Testis (tissue), 2 donors: ENCODE measurements at regions not wholly inside any gene's neighbourhood (a gene's known extent, or its start where the extent isn't known, plus 50 kb on each side); places are given as distances from the start of the nearest gene placed in this dataset.

Source experiments
- DNase-seq: peaks from one replicate; pipeline ENCODE4 v3.0.0-alpha.2; 2019
- H3K27ac ChIP-seq, 2 donors: fragments of 200-600 bp; sonication (generic); one replicate each; pipeline ENCODE4 v1.5.1; 2019
- H3K27me3 ChIP-seq: fragments of 200-600 bp; sonication (generic); one replicate; pipeline ENCODE4 v1.5.1; 2019
- H3K36me3 ChIP-seq: fragments of 200-600 bp; sonication (generic); one replicate; pipeline ENCODE4 v1.5.1; 2017; ENCODE audit warnings: low read depth; ENCODE audit errors: missing control alignments
- H3K4me1 ChIP-seq: fragments of 200-600 bp; sonication (generic); one replicate; pipeline ENCODE4 v1.5.1; 2019
- H3K4me3 ChIP-seq, 2 donors: fragments of 200-600 bp; sonication (generic); one replicate each; pipeline ENCODE4 v1.5.1; 2017 to 2019
- H3K9me3 ChIP-seq: fragments of 200-600 bp; sonication (generic); one replicate; pipeline ENCODE4 v1.5.1; 2017
- POLR2A ChIP-seq: fragments of 450-650 bp; IDR thresholded peaks from one replicate; pipeline ENCODE4 v1.6.1; 2017; ENCODE audit warnings: antibody characterized with exemption, mild to moderate bottlenecking, moderate library complexity
- WGBS, 2 donors: methylation state at CpG; one replicate each; pipeline ENCODE4 v1.1.5; 2018; 5-methylcytosine and 5-hydroxymethylcytosine counted together
- intact Hi-C: fragments of 100-400 bp; cut with DNase I; formaldehyde crosslinking; loops from one replicate; pipeline ENCODE4 v1.15.1; 2023; ENCODE audit warnings: low total_unique reads
- TF ChIP-seq, protein P1 (sequence below), 3 experiments: fragments of 450-650 bp in 2 of 3; fragments of 200-600 bp in 1 of 3; sonication (generic) in 1 of 3; IDR thresholded peaks; one replicate each; pipeline ENCODE4 v1.5.1; 2016 to 2019; ENCODE audit warnings: antibody characterized with exemption in 3 of 3, mild to moderate bottlenecking in 2 of 3, moderate library complexity in 1 of 3

- Histone ChIP-seq H3K9me3 (no peaks in the 10 kb centered on the region), H3K4me3 (no peak overlapping the region), H3K27me3 (no peaks in the 10 kb centered on the region), H3K36me3 (no peaks in the 10 kb centered on the region), H3K4me1 (no peaks in the 10 kb centered on the region), H3K27ac (no peak overlapping the region)
- TF ChIP-seq POLR2A, result no peak
- TF ChIP-seq, protein P1, sequence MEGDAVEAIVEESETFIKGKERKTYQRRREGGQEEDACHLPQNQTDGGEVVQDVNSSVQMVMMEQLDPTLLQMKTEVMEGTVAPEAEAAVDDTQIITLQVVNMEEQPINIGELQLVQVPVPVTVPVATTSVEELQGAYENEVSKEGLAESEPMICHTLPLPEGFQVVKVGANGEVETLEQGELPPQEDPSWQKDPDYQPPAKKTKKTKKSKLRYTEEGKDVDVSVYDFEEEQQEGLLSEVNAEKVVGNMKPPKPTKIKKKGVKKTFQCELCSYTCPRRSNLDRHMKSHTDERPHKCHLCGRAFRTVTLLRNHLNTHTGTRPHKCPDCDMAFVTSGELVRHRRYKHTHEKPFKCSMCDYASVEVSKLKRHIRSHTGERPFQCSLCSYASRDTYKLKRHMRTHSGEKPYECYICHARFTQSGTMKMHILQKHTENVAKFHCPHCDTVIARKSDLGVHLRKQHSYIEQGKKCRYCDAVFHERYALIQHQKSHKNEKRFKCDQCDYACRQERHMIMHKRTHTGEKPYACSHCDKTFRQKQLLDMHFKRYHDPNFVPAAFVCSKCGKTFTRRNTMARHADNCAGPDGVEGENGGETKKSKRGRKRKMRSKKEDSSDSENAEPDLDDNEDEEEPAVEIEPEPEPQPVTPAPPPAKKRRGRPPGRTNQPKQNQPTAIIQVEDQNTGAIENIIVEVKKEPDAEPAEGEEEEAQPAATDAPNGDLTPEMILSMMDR (IDR thresholded peaks at IDR 0.05), result no peak
- no peak for DNase-seq
- WGBS, 2 donors, result 72 to 74% methylated on average over 2 of the region's 2 CpGs
- intact Hi-C loops, result no loop called here
These were observed 255.9 kb upstream of the TET2 start for GRCh38 chr4:104890598-104891275.

GRCh38 chr4:104896660-104897645, 249.7 kb upstream of the TET2 start:
- H3K36me3 ChIP-seq, result no peaks in the 10 kb centered on the region
- no peak overlapping the region for H3K27ac ChIP-seq
- H3K9me3 ChIP-seq, result no peaks in the 10 kb centered on the region
- WGBS, 2 donors, result 57 to 71% methylated on average over 2 of the region's 2 CpGs
- DNase-seq, result no peak
- H3K4me3 ChIP-seq, result no peak overlapping the region
- TF ChIP-seq POLR2A, result no peak
- TF ChIP-seq, protein P1 (IDR thresholded peaks at IDR 0.05), result no peak
- intact Hi-C loops, result no loop called here
- H3K27me3 ChIP-seq, result no peaks in the 10 kb centered on the region
- no peaks in the 10 kb centered on the region for H3K4me1 ChIP-seq

DNA sequence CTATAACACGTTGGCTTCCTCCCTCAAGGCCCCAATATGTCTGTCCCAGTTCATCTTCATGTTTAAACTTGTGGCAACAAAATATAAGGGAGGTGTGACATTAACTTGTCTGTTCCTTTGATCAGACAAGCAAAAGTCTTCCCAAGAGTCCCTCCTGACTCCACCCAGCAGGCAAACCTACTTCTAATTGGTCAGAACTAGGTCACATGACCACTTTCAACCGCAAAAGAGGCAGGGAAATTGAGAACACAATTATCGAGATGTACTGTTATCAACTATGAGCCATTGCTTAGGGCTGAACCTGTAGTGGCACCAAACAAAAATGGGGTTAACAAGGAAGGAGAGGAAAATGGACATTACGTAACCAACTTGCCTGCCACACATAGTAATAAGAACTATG, 246.8 kb upstream of the TET2 start:
- H3K36me3 ChIP-seq, result no peaks in the 10 kb centered on the region
- no peaks in the 10 kb centered on the region for H3K4me1 ChIP-seq
- no peak for TF ChIP-seq POLR2A
- TF ChIP-seq, protein P1 (IDR thresholded peaks at IDR 0.05), result no peak
- WGBS, 2 donors, result 69 to 77% methylated on average over 4 of the region's 4 CpGs
- DNase-seq, result no peak
- no peaks in the 10 kb centered on the region for H3K9me3 ChIP-seq
- H3K27ac ChIP-seq, result no peak overlapping the region
- H3K4me3 ChIP-seq, result no peak overlapping the region
- H3K27me3 ChIP-seq, result no peaks in the 10 kb centered on the region
- intact Hi-C loops, result no loop called here

- intact Hi-C loops, result no loop called here
- 57 to 64% methylated on average over 3 of the region's 3 CpGs for WGBS, 2 donors
- Histone ChIP-seq H3K9me3 (no peaks in the 10 kb centered on the region), H3K27ac (no peak overlapping the region), H3K36me3 (no peaks in the 10 kb centered on the region), H3K4me1 (no peaks in the 10 kb centered on the region), H3K4me3 (no peak overlapping the region), H3K27me3 (no peaks in the 10 kb centered on the region)
- no peak for TF ChIP-seq POLR2A
- TF ChIP-seq, protein P1 (IDR thresholded peaks at IDR 0.05), result no peak
- no peak for DNase-seq
These were observed 245.2 kb upstream of the TET2 start for GRCh38 chr4:104901438-104901837.
